HepG2 (cell line): ENCODE measurements at regions not wholly inside any gene's neighbourhood (a gene's known extent, or its start where the extent isn't known, plus 50 kb on each side); places are given as distances from the start of the nearest gene placed in this dataset.
A peak's percentile ranks its signal among the peaks of the same experiment; 100 is the strongest.

ENCODE experiments used
- ATF4 ChIP-seq, 2 experiments: fragments of 450-650 bp in 1 of 2; sonication (generic) in 1 of 2; formaldehyde crosslinking; IDR thresholded peaks; 2 replicates each; pipeline versions ENCODE4 v1.5.0 to v1.8.0; 2020 to 2022; ENCODE audit warnings: mild to moderate bottlenecking in 1 of 2, missing genetic modification reagents in 1 of 2
- ATF7 ChIP-seq, 2 experiments: fragments of 450-650 bp in 1 of 2; sonication (generic) in 1 of 2; formaldehyde crosslinking in 1 of 2; IDR thresholded peaks; 2 replicates each; pipeline versions ENCODE4 v1.4.0 to v1.6.1; 2016 to 2020; ENCODE audit warnings: antibody characterized with exemption in 1 of 2, mild to moderate bottlenecking in 1 of 2, missing genetic modification reagents in 1 of 2
- DMTF1 ChIP-seq: sonication (generic); formaldehyde crosslinking; IDR thresholded peaks from 2 replicates; pipeline ENCODE4 v1.4.0; 2020; ENCODE audit warnings: mild to moderate bottlenecking, missing genetic modification reagents
- ERF ChIP-seq: IDR thresholded peaks from 2 replicates; pipeline ENCODE4 v1.6.1; 2018; ENCODE audit warnings: missing biosample characterization, missing genetic modification reagents
- FOXC1 ChIP-seq: sonication (generic); formaldehyde crosslinking; IDR thresholded peaks from 2 replicates; pipeline ENCODE4 v1.8.0; 2022; ENCODE audit warnings: mild to moderate bottlenecking, missing genetic modification reagents, borderline replicate concordance
- MXD1 ChIP-seq: sonication (generic); formaldehyde crosslinking; IDR thresholded peaks from 2 replicates; pipeline ENCODE4 v1.4.0; 2020; ENCODE audit warnings: mild to moderate bottlenecking, missing genetic modification reagents
- NCOR1 ChIP-seq: fragments of 200-600 bp; sonication (generic); IDR thresholded peaks from 2 replicates; pipeline ENCODE4 v1.7.0; 2017; ENCODE audit warnings: antibody characterized with exemption, low read length, borderline replicate concordance
- NFIC ChIP-seq: IDR thresholded peaks from 2 replicates; pipeline ENCODE4 v1.6.1; 2012; ENCODE audit warnings: mild to moderate bottlenecking, low read length, inconsistent platforms
- NRL ChIP-seq: sonication (generic); formaldehyde crosslinking; IDR thresholded peaks from 2 replicates; pipeline ENCODE4 v1.5.0; 2020; ENCODE audit warnings: missing genetic modification reagents, mild to moderate bottlenecking, moderate library complexity, borderline replicate concordance
- SMARCC2 ChIP-seq: fragments of 450-650 bp; IDR thresholded peaks from 2 replicates; pipeline ENCODE4 v1.6.1; 2017; ENCODE audit warnings: antibody characterized with exemption, mild to moderate bottlenecking
- TEAD2 ChIP-seq: sonication (generic); formaldehyde crosslinking; IDR thresholded peaks from 2 replicates; pipeline ENCODE4 v1.9.0; 2021; ENCODE audit warnings: missing genetic modification reagents
- ZC3H4 ChIP-seq: sonication (generic); formaldehyde crosslinking; IDR thresholded peaks from 2 replicates; pipeline ENCODE4 v1.4.0; 2020; ENCODE audit warnings: missing genetic modification reagents, borderline replicate concordance
- ZGPAT ChIP-seq: IDR thresholded peaks from 2 replicates; pipeline ENCODE4 v1.6.1; 2016; ENCODE audit warnings: mild to moderate bottlenecking
- ZNF124 ChIP-seq: sonication (generic); formaldehyde crosslinking; IDR thresholded peaks from 2 replicates; pipeline ENCODE4 v1.4.0; 2020; ENCODE audit warnings: missing genetic modification reagents

- TF ChIP-seq ATF4 (CRISPR knock-in tag; IDR thresholded peaks at IDR 0.05) (peak in 1 of 2 experiments; percentile 66; a peak in 1 of 4 replicates), ZGPAT (CRISPR knock-in tag) (no peak), SMARCC2 (no peak), ERF (CRISPR knock-in tag) (peak; percentile 44; the same call in 1 of the 2 replicates), ATF7 (IDR thresholded peaks at IDR 0.05) (peak; percentile 71), ATF7 (CRISPR knock-in tag; IDR thresholded peaks at IDR 0.05) (no peak), ZC3H4 (no peak), MXD1 (CRISPR knock-in tag) (no peak), FOXC1 (CRISPR knock-in tag) (no peak), DMTF1 (CRISPR knock-in tag) (no peak), NRL (CRISPR knock-in tag) (no peak), TEAD2 (CRISPR knock-in tag) (no peak), NFIC (no peak), NCOR1 (0 out of 2 replicates have a peak, but pooled peaks have one; percentile 42), ZNF124 (CRISPR knock-in tag) (no peak)
Measured at GRCh38 chr6:4008324-4009047, 70.5 kb downstream of the FAM217A start (continued).
